Right lobe of liver (tissue), 6 donors: ENCODE measurements at regions not wholly inside any gene's neighbourhood (a gene's known extent, or its start where the extent isn't known, plus 50 kb on each side); places are given as distances from the start of the nearest gene placed in this dataset.

Experiments
- ATAC-seq, 4 donors: fragments of 200-7000 bp; cut with Tn5 transposase; one replicate each; pipeline ENCODE4 v1.9.1; 2020; ENCODE audit warnings: mild to moderate bottlenecking in 4 of 4, moderate library complexity in 4 of 4
- DNase-seq, 3 donors: peaks; one replicate each; pipeline ENCODE4 v3.0.0-alpha.2; 2020
- H3K27ac ChIP-seq, 3 donors: fragments of 200-600 bp; one replicate each; pipeline ENCODE4 v1.8.0; 2022
- H3K27me3 ChIP-seq, 2 donors: fragments of 200-600 bp; one replicate each; pipeline ENCODE4 v1.8.0; 2022
- H3K36me3 ChIP-seq, 4 donors: fragments of 200-600 bp; sonication (generic) in 1 of 4; one replicate each; pipeline versions ENCODE4 v1.5.1 to v1.8.0; 2017 to 2022; ENCODE audit warnings: control low read depth in 1 of 4
- H3K4me1 ChIP-seq, 4 donors: fragments of 200-600 bp; sonication (generic) in 1 of 4; one replicate each; pipeline versions ENCODE4 v1.5.1 to v1.8.0; 2017 to 2022; ENCODE audit warnings: control low read depth in 1 of 4
- H3K4me3 ChIP-seq, 3 donors: fragments of 200-600 bp; one replicate each; pipeline ENCODE4 v1.8.0; 2022
- H3K9me3 ChIP-seq, 4 donors: fragments of 200-600 bp; sonication (generic) in 1 of 4; one replicate each; pipeline versions ENCODE4 v1.5.1 to v1.8.0; 2017 to 2022; ENCODE audit warnings: control low read depth in 1 of 4
- POLR2A ChIP-seq: fragments of 450-650 bp; IDR thresholded peaks from one replicate; pipeline ENCODE4 v1.6.1; 2017; ENCODE audit warnings: antibody characterized with exemption, mild to moderate bottlenecking
- WGBS: methylation state at CpG from one replicate; pipeline ENCODE4 v1.1.6; 2018; ENCODE audit warnings: low coverage, low lambda C conversion rate; ENCODE audit not compliant: insufficient coverage; ENCODE audit errors: missing lambda C conversion rate; 5-methylcytosine and 5-hydroxymethylcytosine counted together
- intact Hi-C, 2 donors: fragments of 100-400 bp; cut with DNase I; formaldehyde crosslinking; loops; one replicate each; pipeline versions ENCODE4 v1.11.2 to v1.14.1; 2022
- TF ChIP-seq, protein P1 (sequence below), 4 donors: fragments of 200-600 bp in 3 of 4; fragments of 450-650 bp in 1 of 4; IDR thresholded peaks; one replicate each; pipeline versions ENCODE4 v1.5.1 to v1.8.0; 2016 to 2022; ENCODE audit warnings: antibody characterized with exemption in 4 of 4, mild to moderate bottlenecking in 2 of 4
- donor health status: DM: no; HTN: yes; CAD: no.
- donor health status: DM: no; HTN: no; CAD: no.
- donor health status: DM: no; HTN: no; CAD: no.
- donor health status: DM: no; HTN: yes; CAD: no.
- donor health status: DM: no; HTN: yes; CAD: no.

DNA sequence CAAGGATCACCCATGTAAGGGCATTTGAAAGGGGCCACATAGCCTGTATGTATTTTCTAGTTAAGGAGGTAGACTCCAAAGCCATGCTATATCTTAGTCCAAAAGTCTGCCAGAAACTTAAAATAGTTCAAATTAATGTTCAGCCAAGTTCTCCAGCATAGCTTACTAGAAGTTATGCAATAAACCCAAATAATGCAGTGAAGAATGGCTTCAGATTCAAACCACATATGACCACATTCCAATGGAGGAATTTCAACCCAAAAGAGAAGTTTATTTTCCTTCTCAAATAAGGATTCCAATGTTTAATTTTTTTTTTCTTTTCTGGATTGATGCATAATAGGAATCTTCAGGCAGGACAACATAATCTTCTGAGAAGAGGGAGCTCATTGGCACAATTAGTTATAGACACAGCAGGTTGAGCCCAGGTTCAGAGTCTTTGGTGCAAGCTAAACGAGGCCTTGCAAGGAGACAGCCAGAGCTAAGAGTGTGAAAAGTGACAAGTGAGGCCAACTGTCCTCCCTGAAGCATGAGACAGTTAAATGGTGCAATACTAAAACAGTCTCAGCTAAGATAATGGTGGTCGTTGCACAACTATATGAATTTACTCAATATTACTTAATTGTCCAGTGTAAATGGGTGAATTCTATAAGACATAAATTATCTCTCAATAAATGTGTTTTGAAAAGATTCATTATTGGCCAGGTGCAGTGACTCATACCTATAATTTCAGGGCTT, 598.8 kb upstream of the CDH4 start:
- no peaks in the 10 kb centered on the region for H3K9me3 ChIP-seq
- H3K36me3 ChIP-seq, result no peaks in the 10 kb centered on the region
- no peak overlapping the region for H3K4me3 ChIP-seq
- WGBS, result 27% methylated on average over 2 of the region's 2 CpGs
- H3K27ac ChIP-seq, result no peak overlapping the region
- DNase-seq (no peak), ATAC-seq (no peak)
- no peaks in the 10 kb centered on the region for H3K27me3 ChIP-seq
- no peaks in the 10 kb centered on the region for H3K4me1 ChIP-seq
- no peak for TF ChIP-seq POLR2A
- TF ChIP-seq, protein P1, sequence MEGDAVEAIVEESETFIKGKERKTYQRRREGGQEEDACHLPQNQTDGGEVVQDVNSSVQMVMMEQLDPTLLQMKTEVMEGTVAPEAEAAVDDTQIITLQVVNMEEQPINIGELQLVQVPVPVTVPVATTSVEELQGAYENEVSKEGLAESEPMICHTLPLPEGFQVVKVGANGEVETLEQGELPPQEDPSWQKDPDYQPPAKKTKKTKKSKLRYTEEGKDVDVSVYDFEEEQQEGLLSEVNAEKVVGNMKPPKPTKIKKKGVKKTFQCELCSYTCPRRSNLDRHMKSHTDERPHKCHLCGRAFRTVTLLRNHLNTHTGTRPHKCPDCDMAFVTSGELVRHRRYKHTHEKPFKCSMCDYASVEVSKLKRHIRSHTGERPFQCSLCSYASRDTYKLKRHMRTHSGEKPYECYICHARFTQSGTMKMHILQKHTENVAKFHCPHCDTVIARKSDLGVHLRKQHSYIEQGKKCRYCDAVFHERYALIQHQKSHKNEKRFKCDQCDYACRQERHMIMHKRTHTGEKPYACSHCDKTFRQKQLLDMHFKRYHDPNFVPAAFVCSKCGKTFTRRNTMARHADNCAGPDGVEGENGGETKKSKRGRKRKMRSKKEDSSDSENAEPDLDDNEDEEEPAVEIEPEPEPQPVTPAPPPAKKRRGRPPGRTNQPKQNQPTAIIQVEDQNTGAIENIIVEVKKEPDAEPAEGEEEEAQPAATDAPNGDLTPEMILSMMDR (IDR thresholded peaks at IDR 0.05), result no peak
- intact Hi-C loops, result no loop called here

GRCh38 chr20:60658681-60659080, 593.4 kb upstream of the CDH4 start:
- DNase-seq, result no peak
- no peak for ATAC-seq
- Histone ChIP-seq H3K27ac (no peak overlapping the region), H3K4me1 (no peaks in the 10 kb centered on the region), H3K4me3 (no peak overlapping the region), H3K9me3 (no peaks in the 10 kb centered on the region), H3K27me3 (no peaks in the 10 kb centered on the region), H3K36me3 (no peaks in the 10 kb centered on the region)
- TF ChIP-seq, protein P1 (IDR thresholded peaks at IDR 0.05), result no peak
- no peak for TF ChIP-seq POLR2A
- WGBS, result no CpG with 5 or more reads among the region's 13 CpGs
- intact Hi-C loops, result no loop called here

DNA sequence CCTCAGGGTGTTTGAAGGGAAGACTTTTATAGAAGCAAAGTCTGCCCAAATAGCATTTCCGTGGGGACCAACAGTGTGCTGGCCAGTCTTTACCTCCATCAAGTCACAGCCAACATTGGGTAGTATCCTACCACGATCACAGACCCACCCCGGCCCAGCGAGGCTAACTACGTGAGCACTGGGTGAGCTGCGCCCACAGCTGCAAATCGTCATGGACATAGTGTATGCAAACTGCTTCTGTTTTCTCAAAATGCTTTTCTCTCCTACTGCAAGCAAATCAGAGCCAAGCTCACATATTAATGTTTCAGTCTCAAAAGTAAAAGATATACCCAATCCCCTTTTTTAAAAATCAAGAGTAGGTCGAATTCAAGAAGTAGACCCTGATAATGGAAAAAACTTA, 592.8 kb upstream of the CDH4 start:
- WGBS, result 43% methylated on average over 7 of the region's 8 CpGs
- intact Hi-C loops, result no loop called here
- ATAC-seq (no peak), DNase-seq (no peak)
- TF ChIP-seq, protein P1 (IDR thresholded peaks at IDR 0.05), result no peak
- TF ChIP-seq POLR2A, result no peak
- Histone ChIP-seq H3K27ac (no peak overlapping the region), H3K27me3 (no peaks in the 10 kb centered on the region), H3K4me3 (no peak overlapping the region), H3K4me1 (no peaks in the 10 kb centered on the region), H3K36me3 (no peaks in the 10 kb centered on the region), H3K9me3 (no peaks in the 10 kb centered on the region)

GRCh38 chr20:60662307-60662706, 589.8 kb upstream of the CDH4 start:
- Histone ChIP-seq H3K27me3 (no peaks in the 10 kb centered on the region), H3K27ac (no peak overlapping the region), H3K9me3 (no peaks in the 10 kb centered on the region), H3K4me3 (no peak overlapping the region), H3K36me3 (no peaks in the 10 kb centered on the region), H3K4me1 (no peaks in the 10 kb centered on the region)
- 25% methylated on average over 3 of the region's 3 CpGs for WGBS
- DNase-seq (no peak), ATAC-seq (no peak)
- intact Hi-C loops, result no loop called here
- TF ChIP-seq, protein P1 (IDR thresholded peaks at IDR 0.05), result no peak
- no peak for TF ChIP-seq POLR2A

GRCh38 chr20:60664106-60664505, 588.0 kb upstream of the CDH4 start:
- DNase-seq, result no peak
- ATAC-seq, result no peak
- H3K27me3 ChIP-seq, result peaks cover 0 to 3% of the 10 kb centered on the region in 2 donors
- 52% methylated on average over 5 of the region's 5 CpGs for WGBS
- intact Hi-C loops, result no loop called here
- no peaks in the 10 kb centered on the region for H3K9me3 ChIP-seq
- no peaks in the 10 kb centered on the region for H3K4me1 ChIP-seq
- no peak for TF ChIP-seq POLR2A
- TF ChIP-seq, protein P1 (IDR thresholded peaks at IDR 0.05), result no peak
- H3K27ac ChIP-seq, result no peak overlapping the region
- no peaks in the 10 kb centered on the region for H3K36me3 ChIP-seq
- H3K4me3 ChIP-seq, result no peak overlapping the region
